ENCODE measurements at regions not wholly inside any gene's neighbourhood (a gene's known extent, or its start where the extent isn't known, plus 50 kb on each side); places are given as distances from the start of the nearest gene placed in this dataset.

DNA sequence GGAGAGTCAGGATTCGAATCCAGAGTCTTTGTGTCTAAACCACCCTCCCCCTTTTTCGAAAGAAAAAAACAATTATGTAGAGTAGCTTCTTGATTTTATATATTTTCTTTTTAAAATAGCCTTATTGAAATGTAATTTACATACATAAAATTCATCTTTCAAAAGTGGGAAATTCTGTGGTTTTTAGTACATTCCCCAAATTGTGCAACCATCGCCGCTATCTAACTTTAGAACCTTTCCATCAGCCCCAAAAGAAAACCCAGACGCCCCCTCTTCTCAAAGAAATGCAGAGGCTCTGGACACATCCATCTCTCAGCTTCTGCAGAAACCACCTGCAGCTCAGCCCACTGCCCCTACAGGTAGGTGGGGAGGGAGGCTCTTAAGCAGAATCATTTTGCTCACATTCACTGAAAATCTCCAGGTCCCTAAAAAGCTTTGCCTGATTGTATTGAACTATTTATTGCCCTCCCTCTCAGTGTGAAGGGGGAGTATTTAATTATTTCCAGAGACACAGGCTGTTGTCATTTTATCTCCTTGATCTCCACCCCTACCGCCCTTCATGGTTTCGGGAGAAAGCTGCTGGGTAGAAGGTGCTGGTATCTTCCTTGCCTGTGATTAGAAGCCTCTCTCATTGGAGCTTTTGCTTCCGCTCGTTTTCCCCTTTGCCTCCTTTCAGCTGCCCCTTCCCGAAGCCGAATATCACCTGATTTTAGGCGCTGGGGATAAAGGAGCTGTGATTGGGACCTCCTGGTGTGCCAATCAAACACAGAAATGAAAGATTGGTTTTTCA, 68.7 kb upstream of the KCNG1 start:
- TF ChIP-seq, protein P1, sequence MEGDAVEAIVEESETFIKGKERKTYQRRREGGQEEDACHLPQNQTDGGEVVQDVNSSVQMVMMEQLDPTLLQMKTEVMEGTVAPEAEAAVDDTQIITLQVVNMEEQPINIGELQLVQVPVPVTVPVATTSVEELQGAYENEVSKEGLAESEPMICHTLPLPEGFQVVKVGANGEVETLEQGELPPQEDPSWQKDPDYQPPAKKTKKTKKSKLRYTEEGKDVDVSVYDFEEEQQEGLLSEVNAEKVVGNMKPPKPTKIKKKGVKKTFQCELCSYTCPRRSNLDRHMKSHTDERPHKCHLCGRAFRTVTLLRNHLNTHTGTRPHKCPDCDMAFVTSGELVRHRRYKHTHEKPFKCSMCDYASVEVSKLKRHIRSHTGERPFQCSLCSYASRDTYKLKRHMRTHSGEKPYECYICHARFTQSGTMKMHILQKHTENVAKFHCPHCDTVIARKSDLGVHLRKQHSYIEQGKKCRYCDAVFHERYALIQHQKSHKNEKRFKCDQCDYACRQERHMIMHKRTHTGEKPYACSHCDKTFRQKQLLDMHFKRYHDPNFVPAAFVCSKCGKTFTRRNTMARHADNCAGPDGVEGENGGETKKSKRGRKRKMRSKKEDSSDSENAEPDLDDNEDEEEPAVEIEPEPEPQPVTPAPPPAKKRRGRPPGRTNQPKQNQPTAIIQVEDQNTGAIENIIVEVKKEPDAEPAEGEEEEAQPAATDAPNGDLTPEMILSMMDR (IDR thresholded peaks at IDR 0.05) = no peak
- no peak for TF ChIP-seq POLR2A (IDR thresholded peaks at IDR 0.05)

Data from adrenal gland (tissue), 5 donors.